HEK293 (cell line): ENCODE measurements at regions not wholly inside any gene's neighbourhood (a gene's known extent, or its start where the extent isn't known, plus 50 kb on each side); places are given as distances from the start of the nearest gene placed in this dataset.

Experiments
- CTCF ChIA-PET: fragments of 350-600 bp; formaldehyde crosslinking; extraction: SDS; loops from one replicate; lab custom pipeline; 2021; ENCODE audit warnings: antibody characterized with exemption; lab: Yijun Ruan, JAX
- POLR2A ChIA-PET: fragments of 300-600 bp; formaldehyde crosslinking; extraction: SDS; loops from one replicate; lab custom pipeline; 2020; ENCODE audit warnings: antibody characterized with exemption, inconsistent platforms; lab: Yijun Ruan, JAX
- H3K27ac ChIP-seq: fragments of 200-500 bp; sonication (Bioruptor generic); 2 replicates; pipeline ENCODE4 v1.5.1; 2014; ENCODE audit warnings: low read depth, low read length, control low read depth, inconsistent platforms; ENCODE audit errors: extremely low read depth
- H3K36me3 ChIP-seq, 2 experiments: fragments of 200-500 bp in 1 of 2; sonication (Bioruptor generic) in 1 of 2; 1 replicate in 1 of 2; 2 replicates in 1 of 2; pipeline ENCODE4 v1.5.1; 2014 to 2017; ENCODE audit warnings: inconsistent platforms in 2 of 2, low read length in 2 of 2; ENCODE audit not compliant: control insufficient read depth in 2 of 2, insufficient read depth in 1 of 2
- H3K4me1 ChIP-seq: fragments of 200-500 bp; sonication (Bioruptor generic); 2 replicates; pipeline ENCODE4 v1.5.1; 2014; ENCODE audit warnings: mild to moderate bottlenecking, low read length, inconsistent platforms; ENCODE audit not compliant: control insufficient read depth, insufficient read depth
- H3K4me3 ChIP-seq: 2 replicates; pipeline ENCODE4 v1.5.1; 2011; ENCODE audit warnings: low read depth, mild to moderate bottlenecking, control low read depth, low read length, moderate library complexity
- H3K9me3 ChIP-seq: fragments of 200-500 bp; sonication (Bioruptor generic); 2 replicates; pipeline ENCODE4 v1.5.1; 2014; ENCODE audit warnings: low read depth, low read length, inconsistent platforms; ENCODE audit not compliant: control insufficient read depth, insufficient read depth
- ELK4 ChIP-seq: IDR thresholded peaks from 2 replicates; pipeline ENCODE4 v1.6.1; 2011; ENCODE audit warnings: mild to moderate bottlenecking, low read depth, low read length, borderline replicate concordance
- HOXD13 ChIP-seq: sonication (generic); formaldehyde crosslinking; IDR thresholded peaks from 2 replicates; pipeline ENCODE4 v1.8.0; 2022; ENCODE audit warnings: missing genetic modification reagents, borderline replicate concordance
- KLF16 ChIP-seq: fragments of 450-650 bp; formaldehyde crosslinking; IDR thresholded peaks from 2 replicates; pipeline ENCODE4 v1.5.1; 2017; ENCODE audit warnings: missing biosample characterization, missing genetic modification characterization
- PRDM1 ChIP-seq: fragments of 450-650 bp; formaldehyde crosslinking; IDR thresholded peaks from 2 replicates; pipeline ENCODE4; 2016; ENCODE audit warnings: missing biosample characterization, missing genetic modification characterization
- YY1 ChIP-seq: fragments of 450-650 bp; formaldehyde crosslinking; IDR thresholded peaks from 2 replicates; pipeline ENCODE4 v1.5.1; 2018; ENCODE audit warnings: missing biosample characterization, missing genetic modification characterization
- ZBTB6 ChIP-seq: fragments of 450-650 bp; formaldehyde crosslinking; IDR thresholded peaks from 2 replicates; pipeline ENCODE4 v1.5.1; 2017; ENCODE audit warnings: missing biosample characterization, missing genetic modification characterization
- ZFHX2 ChIP-seq: fragments of 450-650 bp; formaldehyde crosslinking; conservative IDR thresholded peaks from 2 replicates; pipeline ENCODE4 v1.5.1; 2016; ENCODE audit warnings: missing biosample characterization, missing genetic modification characterization
- ZFP69B ChIP-seq: fragments of 450-650 bp; formaldehyde crosslinking; IDR thresholded peaks from 2 replicates; pipeline ENCODE4 v1.5.1; 2016; ENCODE audit warnings: missing biosample characterization, missing genetic modification characterization
- ZNF221 ChIP-seq: fragments of 450-650 bp; formaldehyde crosslinking; IDR thresholded peaks from 2 replicates; pipeline ENCODE4 v1.5.1; 2017; ENCODE audit warnings: missing biosample characterization, missing genetic modification characterization, borderline replicate concordance
- ZNF248 ChIP-seq: fragments of 450-650 bp; formaldehyde crosslinking; IDR thresholded peaks from 2 replicates; pipeline ENCODE4 v1.5.1; 2017; ENCODE audit warnings: missing biosample characterization, missing genetic modification characterization
- ZNF341 ChIP-seq: fragments of 450-650 bp; formaldehyde crosslinking; IDR thresholded peaks from 2 replicates; pipeline ENCODE4; 2016; ENCODE audit warnings: low read depth, missing biosample characterization, missing genetic modification characterization
- ZNF394 ChIP-seq: fragments of 450-650 bp; formaldehyde crosslinking; IDR thresholded peaks from 2 replicates; pipeline ENCODE4 v1.5.1; 2016; ENCODE audit warnings: missing biosample characterization, missing genetic modification characterization, mild to moderate bottlenecking, moderate library complexity, borderline replicate concordance
- ZNF473 ChIP-seq: fragments of 450-650 bp; formaldehyde crosslinking; IDR thresholded peaks from 2 replicates; pipeline ENCODE4 v1.5.1; 2017; ENCODE audit warnings: missing biosample characterization, missing genetic modification characterization
- ZNF501 ChIP-seq: fragments of 450-650 bp; formaldehyde crosslinking; IDR thresholded peaks from 2 replicates; pipeline ENCODE4 v1.5.1; 2016; ENCODE audit warnings: missing biosample characterization, missing genetic modification characterization
- ZNF521 ChIP-seq: fragments of 450-650 bp; formaldehyde crosslinking; IDR thresholded peaks from 2 replicates; pipeline ENCODE4 v1.5.1; 2017; ENCODE audit warnings: missing biosample characterization, mild to moderate bottlenecking, missing genetic modification characterization
- ZNF707 ChIP-seq: fragments of 450-650 bp; formaldehyde crosslinking; IDR thresholded peaks from 2 replicates; pipeline ENCODE4 v1.5.1; 2016; ENCODE audit warnings: missing biosample characterization, missing genetic modification characterization

GRCh38 chr2:521853-522530, 155.2 kb downstream of the TMEM18 start:
- Histone ChIP-seq H3K27ac (no peak overlapping the region), H3K9me3 (no peaks in the 10 kb centered on the region), H3K4me3 (no peak overlapping the region), H3K4me1 (no peaks in the 10 kb centered on the region), H3K36me3 (no peaks in the 10 kb centered on the region)
- no peak for TF ChIP-seq YY1 (tag by site-specific recombination)
- TF ChIP-seq ZFHX2 (tag by site-specific recombination), result no peak
- TF ChIP-seq ZNF394 (tag by site-specific recombination), result no peak
- TF ChIP-seq ZNF501 (tag by site-specific recombination), result no peak
- TF ChIP-seq HOXD13 (CRISPR knock-in tag), result no peak
- TF ChIP-seq ZNF341 (tag by site-specific recombination), result no peak
- ChIA-PET CTCF (interaction anchor here (0.7 kb wide), 1 partner anchor 29 kb away, joined by 4 read pairs; no protein-coding TSS in a partner anchor), POLR2A (no interaction called here)

- H3K36me3 ChIP-seq, result no peaks in the 10 kb centered on the region
- no peaks in the 10 kb centered on the region for H3K4me1 ChIP-seq
- no peaks in the 10 kb centered on the region for H3K9me3 ChIP-seq
- POLR2A ChIA-PET, result no interaction called here
- TF ChIP-seq ZFP69B (tag by site-specific recombination) (no peak), ZNF473 (tag by site-specific recombination) (no peak)
- H3K27ac ChIP-seq, result no peak overlapping the region
- no peak overlapping the region for H3K4me3 ChIP-seq
- CTCF ChIA-PET, result no interaction called here
Observed at GRCh38 chr2:520663-521340, 156.4 kb downstream of the TMEM18 start.

GRCh38 chr2:516944-517343, 160.3 kb downstream of the TMEM18 start:
- Histone ChIP-seq H3K36me3 (no peaks in the 10 kb centered on the region), H3K4me1 (no peaks in the 10 kb centered on the region), H3K4me3 (no peak overlapping the region), H3K27ac (no peak overlapping the region), H3K9me3 (no peaks in the 10 kb centered on the region)
- TF ChIP-seq ZNF221 (no peak), ZNF248 (tag by site-specific recombination) (no peak), ELK4 (no peak), ZNF707 (tag by site-specific recombination) (no peak), ZBTB6 (no peak)
- ChIA-PET CTCF (no interaction called here), POLR2A (no interaction called here)

- no peak for TF ChIP-seq KLF16 (tag by site-specific recombination)
- no peak for TF ChIP-seq ZNF521
- TF ChIP-seq PRDM1 (tag by site-specific recombination), result no peak
- Histone ChIP-seq H3K36me3 (no peaks in the 10 kb centered on the region), H3K9me3 (no peaks in the 10 kb centered on the region), H3K4me3 (no peak overlapping the region), H3K4me1 (no peaks in the 10 kb centered on the region), H3K27ac (no peak overlapping the region)
- CTCF ChIA-PET, result no interaction called here
- POLR2A ChIA-PET, result no interaction called here
Observed at GRCh38 chr2:516131-516530, 161.1 kb downstream of the TMEM18 start.
